BLaER1 (cell line): ENCODE measurements at regions not wholly inside any gene's neighbourhood (a gene's known extent, or its start where the extent isn't known, plus 50 kb on each side); places are given as distances from the start of the nearest gene placed in this dataset.
"Not testable (repeated sequence)": the region's sequence is repeated elsewhere in the genome, so short reads cannot be mapped to it uniquely, and the experiment has no call there.

Source experiments
- H3K27ac ChIP-seq: shearing (Covaris generic); formaldehyde crosslinking; 2 replicates; pipeline ENCODE4 v1.8.1; 2022
- H3K27me3 ChIP-seq: shearing (Covaris generic); formaldehyde crosslinking; 2 replicates; pipeline ENCODE4 v1.8.1; 2022
- H3K36me3 ChIP-seq: shearing (Covaris generic); formaldehyde crosslinking; 2 replicates; pipeline ENCODE4 v1.8.1; 2022
- H3K4me1 ChIP-seq: shearing (Covaris generic); formaldehyde crosslinking; 2 replicates; pipeline ENCODE4 v1.8.1; 2022
- H3K4me2 ChIP-seq: shearing (Covaris generic); formaldehyde crosslinking; 2 replicates; pipeline ENCODE4 v1.8.1; 2022
- H3K4me3 ChIP-seq: shearing (Covaris generic); formaldehyde crosslinking; 2 replicates; pipeline ENCODE4 v1.8.1; 2022
- H3K9ac ChIP-seq: shearing (Covaris generic); formaldehyde crosslinking; 2 replicates; pipeline ENCODE4 v1.8.1; 2022
- H3K9me3 ChIP-seq: shearing (Covaris generic); formaldehyde crosslinking; 2 replicates; pipeline ENCODE4 v1.8.1; 2022
- H4K20me1 ChIP-seq: shearing (Covaris generic); formaldehyde crosslinking; 2 replicates; pipeline ENCODE4 v1.8.1; 2022
- Cebpa-rat ChIP-seq: shearing (Covaris generic); IDR thresholded peaks from 2 replicates; pipeline ENCODE4 v1.8.1; 2022

- no peak for TF ChIP-seq Cebpa-rat
- Histone ChIP-seq H3K36me3 (no peaks in the 10 kb centered on the region), H3K9ac (no peak overlapping the region), H3K27me3 (no peaks in the 10 kb centered on the region), H3K4me2 (no peak overlapping the region), H3K9me3 (no peaks in the 10 kb centered on the region), H4K20me1 (no peaks in the 10 kb centered on the region), H3K27ac (no peak overlapping the region), H3K4me1 (peaks cover 13% of the 10 kb centered on the region; the same call in 1 of the 2 replicates), H3K4me3 (no peak overlapping the region)
These were observed 98.5 kb upstream of the SLC25A33 start for GRCh38 chr1:9440763-9441194.

- Histone ChIP-seq H4K20me1 (no peaks in the 10 kb centered on the region), H3K4me2 (no peak overlapping the region), H3K27ac (no peak overlapping the region), H3K9ac (no peak overlapping the region), H3K4me3 (no peak overlapping the region), H3K27me3 (no peaks in the 10 kb centered on the region), H3K4me1 (peaks cover 11% of the 10 kb centered on the region), H3K9me3 (no peaks in the 10 kb centered on the region), H3K36me3 (no peaks in the 10 kb centered on the region)
- no peak for TF ChIP-seq Cebpa-rat
These were observed 97.7 kb upstream of the SLC25A33 start for GRCh38 chr1:9441451-9442133.

GRCh38 chr1:9442278-9442846 is 96.9 kb upstream of the SLC25A33 start:
- H3K4me2 ChIP-seq = no peak overlapping the region; the same call in 1 of the 2 replicates
- H3K9ac ChIP-seq = no peak overlapping the region
- no peaks in the 10 kb centered on the region for H3K9me3 ChIP-seq

GRCh38 chr1:9442986-9443385 is 96.3 kb upstream of the SLC25A33 start:
- Histone ChIP-seq H3K36me3 (no peaks in the 10 kb centered on the region), H3K27ac (no peak overlapping the region), H3K4me1 (peaks cover 25% of the 10 kb centered on the region), H3K4me3 (no peak overlapping the region), H3K27me3 (no peaks in the 10 kb centered on the region), H3K9ac (no peak overlapping the region), H4K20me1 (no peaks in the 10 kb centered on the region), H3K9me3 (no peaks in the 10 kb centered on the region), H3K4me2 (no peak overlapping the region)
- TF ChIP-seq Cebpa-rat = no peak

More at GRCh38 chr1:9442278-9442846, 96.9 kb upstream of the SLC25A33 start:
- Histone ChIP-seq H3K4me3 (no peak overlapping the region), H4K20me1 (no peaks in the 10 kb centered on the region), H3K27ac (no peak overlapping the region), H3K36me3 (no peaks in the 10 kb centered on the region), H3K4me1 (peaks cover 18% of the 10 kb centered on the region), H3K27me3 (no peaks in the 10 kb centered on the region)
- TF ChIP-seq Cebpa-rat = no peak

- H3K9ac ChIP-seq = no peak overlapping the region
- H3K27me3 ChIP-seq = no peaks in the 10 kb centered on the region
- H4K20me1 ChIP-seq = no peaks in the 10 kb centered on the region
- no peak for TF ChIP-seq Cebpa-rat
- no peaks in the 10 kb centered on the region for H3K9me3 ChIP-seq
- H3K4me3 ChIP-seq = no peak overlapping the region
- H3K27ac ChIP-seq = no peak overlapping the region
- H3K36me3 ChIP-seq = no peaks in the 10 kb centered on the region
- peaks cover 34% of the 10 kb centered on the region for H3K4me1 ChIP-seq
- H3K4me2 ChIP-seq = no peak overlapping the region
These were observed 95.3 kb upstream of the SLC25A33 start for GRCh38 chr1:9443913-9444445.

- no peak for TF ChIP-seq Cebpa-rat
These were observed 94.7 kb upstream of the SLC25A33 start for GRCh38 chr1:9444532-9444931.

GRCh38 chr1:9445081-9445480 is 94.2 kb upstream of the SLC25A33 start:
- H3K9ac ChIP-seq, H3K36me3 ChIP-seq, H3K4me2 ChIP-seq, H3K27me3 ChIP-seq, H3K9me3 ChIP-seq, H3K4me3 ChIP-seq, H4K20me1 ChIP-seq, H3K27ac ChIP-seq: not testable (repeated sequence)
- peaks cover 45% of the 10 kb centered on the region for H3K4me1 ChIP-seq

More at GRCh38 chr1:9444532-9444931, 94.7 kb upstream of the SLC25A33 start:
- Histone ChIP-seq H3K27me3 (no peaks in the 10 kb centered on the region), H3K27ac (no peak overlapping the region), H3K4me1 (peaks cover 40% of the 10 kb centered on the region), H3K4me3 (no peak overlapping the region), H3K4me2 (no peak overlapping the region), H3K9ac (no peak overlapping the region), H4K20me1 (no peaks in the 10 kb centered on the region), H3K9me3 (no peaks in the 10 kb centered on the region), H3K36me3 (no peaks in the 10 kb centered on the region)

GRCh38 chr1:9447215-9447960 is 91.9 kb upstream of the SLC25A33 start:
- no peaks in the 10 kb centered on the region for H3K9me3 ChIP-seq
- H3K36me3 ChIP-seq = no peaks in the 10 kb centered on the region
- H3K4me3 ChIP-seq = no peak overlapping the region
- H3K27me3 ChIP-seq = no peaks in the 10 kb centered on the region
- no peak overlapping the region for H3K9ac ChIP-seq
- no peak overlapping the region for H3K27ac ChIP-seq
- H4K20me1 ChIP-seq = no peaks in the 10 kb centered on the region
- peaks cover 58% of the 10 kb centered on the region for H3K4me1 ChIP-seq
- peak overlapping the region; percentile 93 for H3K4me2 ChIP-seq
- TF ChIP-seq Cebpa-rat = no peak

- no peak for TF ChIP-seq Cebpa-rat
- no peaks in the 10 kb centered on the region for H3K36me3 ChIP-seq
- H4K20me1 ChIP-seq = no peaks in the 10 kb centered on the region
- H3K27ac ChIP-seq = peak overlapping the region; percentile 58; the same call in 1 of the 2 replicates
- H3K9ac ChIP-seq = peak overlapping the region; percentile 13
- peaks cover 62% of the 10 kb centered on the region for H3K4me1 ChIP-seq
- peak overlapping the region; percentile 51 for H3K4me3 ChIP-seq
- H3K4me2 ChIP-seq = peak overlapping the region; percentile 93
- H3K9me3 ChIP-seq = no peaks in the 10 kb centered on the region
- H3K27me3 ChIP-seq = no peaks in the 10 kb centered on the region
These were observed 90.8 kb upstream of the SLC25A33 start for GRCh38 chr1:9448132-9449109.
